Esophagus squamous epithelium (tissue), 4 donors: ENCODE measurements at regions not wholly inside any gene's neighbourhood (a gene's known extent, or its start where the extent isn't known, plus 50 kb on each side); places are given as distances from the start of the nearest gene placed in this dataset.

ENCODE experiments used
- POLR2A ChIP-seq, 4 donors: fragments of 450-650 bp; IDR thresholded peaks; one replicate each; pipeline ENCODE4 v1.6.1; 2017; ENCODE audit warnings: antibody characterized with exemption in 4 of 4, mild to moderate bottlenecking in 4 of 4, moderate library complexity in 3 of 4
- TF ChIP-seq, protein P1 (sequence below), 6 experiments: fragments of 450-650 bp in 4 of 6; fragments of 200-600 bp in 2 of 6; sonication (generic) in 2 of 6; IDR thresholded peaks; one replicate each; pipeline ENCODE4 v1.5.1; 2016 to 2019; ENCODE audit warnings: antibody characterized with exemption in 6 of 6, mild to moderate bottlenecking in 4 of 6, moderate library complexity in 4 of 6

DNA sequence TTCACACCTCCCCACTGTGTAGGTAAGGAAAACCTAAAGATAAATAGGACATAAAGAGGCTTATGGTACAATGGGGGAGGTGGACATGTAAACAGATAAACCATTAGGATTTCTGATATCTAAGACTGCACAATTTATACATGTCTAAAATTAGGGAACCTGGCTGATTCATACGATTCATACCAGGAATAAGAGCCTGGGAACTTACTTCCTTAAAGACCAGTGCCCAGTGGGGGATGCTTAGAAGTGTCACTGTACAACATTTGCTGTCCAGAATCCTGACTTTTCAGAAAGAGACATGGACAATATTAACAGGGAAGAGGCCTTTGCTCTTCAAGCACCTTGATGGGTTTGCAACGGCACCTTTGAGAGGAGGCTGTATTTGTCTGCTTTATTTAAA lies 116.8 kb upstream of the KIT start:
- TF ChIP-seq, protein P1, sequence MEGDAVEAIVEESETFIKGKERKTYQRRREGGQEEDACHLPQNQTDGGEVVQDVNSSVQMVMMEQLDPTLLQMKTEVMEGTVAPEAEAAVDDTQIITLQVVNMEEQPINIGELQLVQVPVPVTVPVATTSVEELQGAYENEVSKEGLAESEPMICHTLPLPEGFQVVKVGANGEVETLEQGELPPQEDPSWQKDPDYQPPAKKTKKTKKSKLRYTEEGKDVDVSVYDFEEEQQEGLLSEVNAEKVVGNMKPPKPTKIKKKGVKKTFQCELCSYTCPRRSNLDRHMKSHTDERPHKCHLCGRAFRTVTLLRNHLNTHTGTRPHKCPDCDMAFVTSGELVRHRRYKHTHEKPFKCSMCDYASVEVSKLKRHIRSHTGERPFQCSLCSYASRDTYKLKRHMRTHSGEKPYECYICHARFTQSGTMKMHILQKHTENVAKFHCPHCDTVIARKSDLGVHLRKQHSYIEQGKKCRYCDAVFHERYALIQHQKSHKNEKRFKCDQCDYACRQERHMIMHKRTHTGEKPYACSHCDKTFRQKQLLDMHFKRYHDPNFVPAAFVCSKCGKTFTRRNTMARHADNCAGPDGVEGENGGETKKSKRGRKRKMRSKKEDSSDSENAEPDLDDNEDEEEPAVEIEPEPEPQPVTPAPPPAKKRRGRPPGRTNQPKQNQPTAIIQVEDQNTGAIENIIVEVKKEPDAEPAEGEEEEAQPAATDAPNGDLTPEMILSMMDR (IDR thresholded peaks at IDR 0.05), result no peak
- TF ChIP-seq POLR2A (IDR thresholded peaks at IDR 0.05), result no peak
